ENCODE measurements at regions not wholly inside any gene's neighbourhood (a gene's known extent, or its start where the extent isn't known, plus 50 kb on each side); places are given as distances from the start of the nearest gene placed in this dataset.
"Not testable (repeated sequence)": the region's sequence is repeated elsewhere in the genome, so short reads cannot be mapped to it uniquely, and the experiment has no call there.

DNA sequence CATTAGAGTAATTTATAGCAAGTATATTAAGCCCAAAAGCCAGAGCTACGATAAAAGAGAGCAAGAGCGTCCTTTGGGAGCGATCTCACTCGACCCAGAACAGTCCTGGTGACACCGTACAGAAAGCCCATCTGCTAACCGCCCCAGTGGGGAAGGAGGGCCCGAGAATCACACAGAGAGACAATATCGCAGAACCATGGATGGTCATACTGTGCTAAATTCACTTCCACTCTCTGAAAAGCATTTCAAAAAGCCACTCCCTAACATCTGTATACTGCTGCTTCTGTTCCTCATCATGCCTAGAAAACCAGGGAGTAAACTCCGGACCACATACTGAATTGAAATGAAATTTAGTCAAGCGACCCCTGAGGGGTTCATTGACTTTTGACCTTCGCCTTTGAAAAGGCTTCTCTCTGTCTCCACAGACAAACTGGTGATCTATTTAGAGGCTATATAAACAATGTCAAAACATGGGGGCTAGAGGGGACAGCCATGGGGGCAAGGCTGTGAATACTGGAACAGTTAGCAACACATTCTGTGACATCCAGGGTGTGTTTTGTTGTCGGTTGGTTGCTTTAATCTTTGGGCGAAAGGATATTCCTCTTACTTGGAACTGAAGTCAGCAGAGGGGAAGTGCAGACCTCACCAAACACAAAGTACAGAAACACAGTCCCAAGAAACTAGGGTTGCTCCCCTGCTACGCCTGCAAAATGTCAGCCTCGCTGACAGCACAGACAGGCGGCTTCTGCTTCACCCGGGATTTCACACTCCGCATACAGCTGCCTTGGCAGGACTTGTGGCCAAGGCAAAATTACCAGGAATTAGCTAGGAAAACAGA is 129.0 kb upstream of the RASGEF1B start:
- no peak for FAIRE-seq
- no peak for TF ChIP-seq POLR2A (IDR thresholded peaks at IDR 0.05; ENCODE audit: low read depth, low read length)
- DNase-seq (ENCODE audit: insufficient read length, low spot score): no peak

DNA sequence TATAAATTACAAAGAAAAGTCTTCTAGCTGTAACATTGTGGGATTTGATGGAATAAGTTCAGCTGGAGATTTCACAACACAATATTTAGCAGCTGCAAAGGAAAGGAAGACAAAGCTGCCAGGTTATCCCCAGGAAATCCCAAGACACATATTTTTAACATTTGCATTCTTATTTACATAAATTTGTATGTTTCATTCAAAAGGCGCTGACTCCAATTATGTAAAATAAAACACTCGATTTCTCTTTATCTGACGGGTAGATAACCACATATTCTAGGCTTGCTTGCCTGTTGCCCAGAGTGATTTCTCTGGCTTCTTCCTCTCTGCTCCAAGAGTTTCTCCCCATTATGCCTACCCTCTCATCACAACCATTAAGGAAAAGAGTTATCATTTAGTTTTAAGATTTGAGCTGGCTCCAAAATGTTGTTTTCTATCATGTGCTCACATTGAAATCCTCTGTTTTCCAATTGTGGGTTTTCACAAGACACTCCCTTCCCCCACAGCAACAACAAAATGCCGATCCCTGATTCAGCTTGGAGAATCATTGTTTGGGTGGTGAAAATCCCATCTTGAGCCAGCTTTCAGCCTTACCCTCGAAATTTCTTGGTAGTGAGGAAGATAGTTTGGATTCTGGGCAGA is 128.2 kb upstream of the RASGEF1B start:
- TF ChIP-seq POLR2A (IDR thresholded peaks at IDR 0.05; ENCODE audit: low read depth, low read length): no peak
- DNase-seq (ENCODE audit: insufficient read length, low spot score): no peak
- FAIRE-seq: no peak

DNA sequence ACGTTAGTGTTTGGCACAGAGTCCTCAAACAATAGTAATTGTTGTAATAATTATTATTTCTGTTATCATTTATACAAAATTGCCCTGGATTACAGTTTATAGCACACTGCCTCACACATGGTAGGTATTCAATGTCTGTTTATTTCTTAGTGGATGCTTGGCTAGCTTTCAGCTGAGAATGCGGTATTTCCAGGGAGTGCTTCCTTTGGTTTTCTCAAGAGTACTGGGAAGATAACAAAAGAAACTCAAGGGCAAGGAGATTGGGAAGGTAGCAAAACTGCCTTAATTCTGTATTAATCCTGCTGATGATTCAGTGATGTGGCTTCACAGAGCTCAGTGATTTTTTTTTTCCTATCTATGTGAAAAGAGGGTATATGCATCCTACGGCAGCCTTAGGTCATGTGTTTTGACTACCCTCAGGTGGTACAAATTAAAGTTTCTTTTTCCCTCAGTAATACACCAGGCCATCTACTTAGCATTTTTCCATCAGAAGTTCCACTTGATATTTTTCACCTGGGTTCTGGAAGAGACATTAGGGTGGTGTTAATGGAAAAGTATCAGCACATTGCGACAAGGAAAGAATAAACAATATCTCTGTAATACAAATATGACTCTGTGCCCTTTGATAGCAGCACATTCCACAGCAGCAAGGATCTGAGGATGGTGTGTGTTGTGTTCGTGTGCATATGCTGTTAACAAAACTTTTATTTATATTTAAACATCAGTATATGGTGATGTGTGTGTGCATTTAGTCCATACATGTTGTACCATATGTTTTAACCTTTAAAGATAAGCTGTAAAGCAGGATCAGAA is 124.3 kb upstream of the RASGEF1B start:
- no peak for FAIRE-seq
- DNase-seq (ENCODE audit: insufficient read length, low spot score): no peak
- TF ChIP-seq POLR2A (IDR thresholded peaks at IDR 0.05; ENCODE audit: low read depth, low read length): no peak

DNA sequence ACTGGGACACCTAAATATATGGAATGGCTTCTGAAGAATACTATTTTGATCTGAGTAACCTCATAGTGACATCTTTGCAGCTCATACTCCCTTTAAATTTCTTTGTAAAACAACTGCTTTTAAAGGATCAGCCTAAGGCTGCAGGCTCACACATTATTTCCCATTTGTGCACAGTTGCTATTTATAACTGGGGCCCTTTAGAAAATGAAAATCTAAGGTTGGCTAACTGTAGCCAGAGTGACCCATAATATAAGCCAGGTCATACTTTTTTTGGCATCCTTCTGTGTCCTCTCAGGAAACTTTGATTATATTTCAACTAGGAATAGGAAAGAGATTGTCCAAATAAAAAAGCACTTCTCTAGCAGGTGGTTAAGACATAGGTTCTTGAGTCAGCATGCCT is 123.6 kb upstream of the RASGEF1B start:
- DNase-seq (ENCODE audit: insufficient read length, low spot score): no peak
- TF ChIP-seq POLR2A (IDR thresholded peaks at IDR 0.05; ENCODE audit: low read depth, low read length): no peak
- no peak for FAIRE-seq

GRCh38 chr4:81594490-81595159 is 122.9 kb upstream of the RASGEF1B start:
- FAIRE-seq (no peak), DNase-seq (ENCODE audit: insufficient read length, low spot score) (no peak)
- no peak for TF ChIP-seq POLR2A (IDR thresholded peaks at IDR 0.05; ENCODE audit: low read depth, low read length)

DNA sequence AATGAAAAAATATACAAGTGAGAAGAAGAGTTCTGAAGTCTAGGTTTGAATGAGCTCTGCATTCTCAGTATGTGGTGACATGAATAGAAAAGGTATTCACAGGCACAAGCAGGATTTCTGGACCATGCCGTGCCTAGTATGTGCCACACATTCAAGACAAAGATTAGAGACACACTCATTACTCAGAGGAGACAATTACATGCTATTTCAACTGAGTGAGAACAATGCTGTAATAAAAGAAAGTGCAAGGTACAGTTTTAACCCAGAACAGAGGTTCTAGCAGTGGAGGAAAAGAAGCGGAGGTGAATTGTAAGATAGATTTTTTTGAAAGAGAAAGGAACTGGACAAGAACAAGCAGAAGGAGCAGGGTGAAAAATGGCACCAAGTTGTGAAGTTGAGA is 121.0 kb upstream of the RASGEF1B start:
- no peak for TF ChIP-seq POLR2A (IDR thresholded peaks at IDR 0.05; ENCODE audit: low read depth, low read length)
- FAIRE-seq (no peak), DNase-seq (ENCODE audit: insufficient read length, low spot score) (no peak)

- FAIRE-seq: no peak
These were observed 118.9 kb upstream of the RASGEF1B start for GRCh38 chr4:81590596-81590995.

GRCh38 chr4:81589262-81589661 is 117.6 kb upstream of the RASGEF1B start:
- no peak for TF ChIP-seq POLR2A (IDR thresholded peaks at IDR 0.05; ENCODE audit: low read depth, low read length)
- DNase-seq (ENCODE audit: insufficient read length, low spot score) (no peak), FAIRE-seq (no peak)

More at GRCh38 chr4:81590596-81590995, 118.9 kb upstream of the RASGEF1B start:
- DNase-seq (ENCODE audit: insufficient read length, low spot score): no peak
- no peak for TF ChIP-seq POLR2A (IDR thresholded peaks at IDR 0.05; ENCODE audit: low read depth, low read length)

DNA sequence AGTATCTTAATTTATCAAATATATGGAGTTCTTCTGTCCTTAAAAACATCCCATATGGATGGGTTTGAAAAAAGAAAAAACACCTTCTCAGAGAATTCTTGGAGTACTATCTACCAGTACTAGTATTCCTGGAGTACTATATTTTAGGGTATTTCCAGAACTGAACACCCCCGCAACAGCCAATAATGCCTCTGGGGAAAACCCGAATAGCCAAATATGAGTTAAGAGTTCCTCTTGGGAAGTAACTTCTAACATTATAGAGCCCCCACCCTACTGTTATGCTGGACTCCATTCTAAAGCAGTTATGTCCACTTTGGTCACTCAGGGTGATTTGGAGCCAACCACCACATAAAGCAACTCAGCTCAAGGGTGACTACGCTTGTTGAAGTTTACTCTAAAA is 115.0 kb upstream of the RASGEF1B start:
- no peak for TF ChIP-seq POLR2A (IDR thresholded peaks at IDR 0.05; ENCODE audit: low read depth, low read length)
- no peak for DNase-seq (ENCODE audit: insufficient read length, low spot score)
- FAIRE-seq: no peak

GRCh38 chr4:81580994-81581374 is 109.3 kb upstream of the RASGEF1B start:
- not testable (repeated sequence) for DNase-seq (ENCODE audit: insufficient read length, low spot score); FAIRE-seq

DNA sequence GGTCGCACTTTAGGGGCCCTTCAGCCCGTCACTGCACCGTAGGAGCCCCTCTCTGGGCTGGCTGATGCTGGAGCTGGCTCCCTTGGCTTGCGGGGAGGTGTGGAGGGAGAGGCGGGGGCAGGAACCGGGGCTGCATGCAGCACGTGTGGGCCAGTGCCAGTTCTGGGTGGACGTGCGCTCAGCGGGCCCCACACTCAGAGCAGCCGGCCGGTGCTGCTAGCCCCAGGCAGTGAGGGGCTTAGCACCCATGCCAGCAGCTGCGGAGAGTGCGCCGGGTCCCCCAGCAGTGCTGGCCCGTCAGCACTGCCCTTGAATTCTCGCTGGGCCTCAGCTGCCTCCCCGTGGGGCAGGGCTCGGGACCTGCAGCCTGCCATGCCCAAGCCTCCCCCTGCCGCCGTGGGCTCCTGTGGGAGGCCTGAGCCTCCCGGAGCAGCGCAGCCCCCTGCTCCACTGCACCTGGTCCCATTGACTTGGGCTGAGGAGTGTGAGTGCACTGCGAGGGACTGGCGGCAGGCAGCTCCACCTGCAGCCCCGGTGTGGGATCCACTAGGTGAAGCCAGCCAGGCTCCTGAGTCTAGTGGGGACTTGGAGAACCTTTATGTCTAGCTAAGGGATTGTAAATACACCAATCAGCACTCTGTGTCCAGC is 108.8 kb upstream of the RASGEF1B start:
- FAIRE-seq: no peak
- no peak for TF ChIP-seq POLR2A (IDR thresholded peaks at IDR 0.05; ENCODE audit: low read depth, low read length)
- DNase-seq (ENCODE audit: insufficient read length, low spot score): no peak

DNA sequence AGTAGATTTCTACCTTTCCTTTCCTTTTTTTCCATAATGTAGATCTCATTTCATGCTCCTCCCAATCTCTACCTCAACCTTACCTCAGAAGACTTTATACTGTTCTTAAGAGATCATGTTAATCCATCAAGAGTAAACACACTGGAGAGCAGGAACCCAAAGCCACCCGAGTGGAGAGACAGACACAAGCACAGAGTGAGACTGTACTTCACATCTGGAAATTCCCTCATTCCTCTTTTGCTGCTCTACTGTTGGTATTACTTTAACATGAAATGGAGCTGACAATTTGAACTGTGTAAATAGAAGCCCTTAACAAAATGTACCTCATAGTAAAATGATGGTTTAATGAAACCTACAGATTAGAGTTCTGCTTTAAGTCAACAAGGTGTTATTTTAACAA is 105.7 kb upstream of the RASGEF1B start:
- DNase-seq (ENCODE audit: insufficient read length, low spot score) (no peak), FAIRE-seq (no peak)
- no peak for TF ChIP-seq POLR2A (IDR thresholded peaks at IDR 0.05; ENCODE audit: low read depth, low read length)

GRCh38 chr4:81574991-81575390 is 103.3 kb upstream of the RASGEF1B start:
- DNase-seq (ENCODE audit: insufficient read length, low spot score) (no peak), FAIRE-seq (no peak)
- TF ChIP-seq POLR2A (IDR thresholded peaks at IDR 0.05; ENCODE audit: low read depth, low read length): no peak

Measured in H54 (cell line).